ENCODE measurements at regions not wholly inside any gene's neighbourhood (a gene's known extent, or its start where the extent isn't known, plus 50 kb on each side); places are given as distances from the start of the nearest gene placed in this dataset.

- no peak overlapping the region for H2AFZ ChIP-seq
- no peaks in the 10 kb centered on the region for H3K9me2 ChIP-seq (replicated peaks; ENCODE audit: insufficient read depth)
- 93% methylated on average over 6 of the region's 6 CpGs for WGBS (ENCODE audit: low lambda C conversion rate, missing lambda C conversion rate)
Observed at GRCh38 chr13:84940167-84940566, 859.1 kb downstream of the SLITRK6 start.

GRCh38 chr13:84934911-84935310 is 864.3 kb downstream of the SLITRK6 start:
- Histone ChIP-seq H3K27me3 (no peaks in the 10 kb centered on the region), H2AFZ (no peak overlapping the region), H3K9me2 (replicated peaks; ENCODE audit: insufficient read depth) (no peaks in the 10 kb centered on the region), H3K9me3 (ENCODE audit: low read depth) (no peaks in the 10 kb centered on the region), H3K4me1 (ENCODE audit: insufficient read depth) (no peaks in the 10 kb centered on the region), H3K4me3 (no peak overlapping the region), H3K4me2 (peak overlapping the region; percentile 65), H3K27ac (no peak overlapping the region), H3K36me3 (replicated peaks; ENCODE audit: insufficient read depth, low read depth) (no peaks in the 10 kb centered on the region), H3K79me2 (no peaks in the 10 kb centered on the region), H4K20me1 (ENCODE audit: insufficient read depth, poor library complexity, severe bottlenecking) (no peaks in the 10 kb centered on the region)
- DNase-seq (ENCODE audit: low spot score) = no peak
- 87% methylated on average over 4 of the region's 4 CpGs for WGBS (ENCODE audit: low lambda C conversion rate, missing lambda C conversion rate)
- TF ChIP-seq EZH2 (IDR thresholded peaks at IDR 0.05; ENCODE audit: borderline replicate concordance) = no peak
- TF ChIP-seq CTCF (IDR thresholded peaks at IDR 0.05; ENCODE audit: poor library complexity) = no peak
- TF ChIP-seq EZH2phosphoT487 (IDR thresholded peaks at IDR 0.05; ENCODE audit: low read depth, severe bottlenecking, unreplicated experiment) = no peak

More at GRCh38 chr13:84940167-84940566, 859.1 kb downstream of the SLITRK6 start:
- H3K27ac ChIP-seq = no peak overlapping the region
- TF ChIP-seq CTCF (IDR thresholded peaks at IDR 0.05; ENCODE audit: poor library complexity) (no peak), EZH2phosphoT487 (IDR thresholded peaks at IDR 0.05; ENCODE audit: low read depth, severe bottlenecking, unreplicated experiment) (no peak), EZH2 (IDR thresholded peaks at IDR 0.05; ENCODE audit: borderline replicate concordance) (no peak)
- no peaks in the 10 kb centered on the region for H3K9me3 ChIP-seq (ENCODE audit: low read depth)
- H3K36me3 ChIP-seq (replicated peaks; ENCODE audit: insufficient read depth, low read depth) = no peaks in the 10 kb centered on the region
- no peaks in the 10 kb centered on the region for H4K20me1 ChIP-seq (ENCODE audit: insufficient read depth, poor library complexity, severe bottlenecking)
- H3K4me3 ChIP-seq = no peak overlapping the region
- DNase-seq (ENCODE audit: low spot score) = no peak
- H3K4me1 ChIP-seq (ENCODE audit: insufficient read depth) = no peaks in the 10 kb centered on the region
- H3K27me3 ChIP-seq = no peaks in the 10 kb centered on the region
- H3K4me2 ChIP-seq = no peak overlapping the region
- H3K79me2 ChIP-seq = no peaks in the 10 kb centered on the region

- no peak for DNase-seq (ENCODE audit: low spot score)
- no peaks in the 10 kb centered on the region for H3K27me3 ChIP-seq
- WGBS (ENCODE audit: low lambda C conversion rate, missing lambda C conversion rate) = 86% methylated on average over 1 of the region's 1 CpG
- no peaks in the 10 kb centered on the region for H3K9me2 ChIP-seq (replicated peaks; ENCODE audit: insufficient read depth)
- H3K9me3 ChIP-seq (ENCODE audit: low read depth) = no peaks in the 10 kb centered on the region
- H3K27ac ChIP-seq = no peak overlapping the region
- H3K4me2 ChIP-seq = no peak overlapping the region
- H2AFZ ChIP-seq = no peak overlapping the region
- no peak overlapping the region for H3K4me3 ChIP-seq
- H3K36me3 ChIP-seq (replicated peaks; ENCODE audit: insufficient read depth, low read depth) = no peaks in the 10 kb centered on the region
- H4K20me1 ChIP-seq (ENCODE audit: insufficient read depth, poor library complexity, severe bottlenecking) = no peaks in the 10 kb centered on the region
- H3K79me2 ChIP-seq = no peaks in the 10 kb centered on the region
- H3K4me1 ChIP-seq (ENCODE audit: insufficient read depth) = no peaks in the 10 kb centered on the region
- TF ChIP-seq EZH2 (IDR thresholded peaks at IDR 0.05; ENCODE audit: borderline replicate concordance) (no peak), CTCF (IDR thresholded peaks at IDR 0.05; ENCODE audit: poor library complexity) (no peak)
Observed at GRCh38 chr13:84933797-84934196, 865.4 kb downstream of the SLITRK6 start.

GRCh38 chr13:84931264-84931663 is 868.0 kb downstream of the SLITRK6 start:
- Histone ChIP-seq H3K4me3 (no peak overlapping the region), H3K9me3 (ENCODE audit: low read depth) (no peaks in the 10 kb centered on the region), H3K36me3 (replicated peaks; ENCODE audit: insufficient read depth, low read depth) (no peaks in the 10 kb centered on the region), H3K27me3 (no peaks in the 10 kb centered on the region), H3K79me2 (no peaks in the 10 kb centered on the region), H3K9me2 (replicated peaks; ENCODE audit: insufficient read depth) (no peaks in the 10 kb centered on the region), H3K4me1 (ENCODE audit: insufficient read depth) (no peaks in the 10 kb centered on the region), H3K4me2 (no peak overlapping the region), H3K27ac (no peak overlapping the region), H4K20me1 (ENCODE audit: insufficient read depth, poor library complexity, severe bottlenecking) (no peaks in the 10 kb centered on the region), H2AFZ (no peak overlapping the region)
- TF ChIP-seq EZH2phosphoT487 (IDR thresholded peaks at IDR 0.05; ENCODE audit: low read depth, severe bottlenecking, unreplicated experiment) = no peak
- TF ChIP-seq CTCF (IDR thresholded peaks at IDR 0.05; ENCODE audit: poor library complexity) = no peak
- TF ChIP-seq EZH2 (IDR thresholded peaks at IDR 0.05; ENCODE audit: borderline replicate concordance) = no peak
- WGBS (ENCODE audit: low lambda C conversion rate, missing lambda C conversion rate) = 83% methylated on average over 1 of the region's 1 CpG
- DNase-seq (ENCODE audit: low spot score) = no peak
